T-cell (primary cell): ENCODE measurements at regions not wholly inside any gene's neighbourhood (a gene's known extent, or its start where the extent isn't known, plus 50 kb on each side); places are given as distances from the start of the nearest gene placed in this dataset.

ENCODE experiments used
- ATAC-seq, 4 experiments: fragments of 200-7000 bp in 3 of 4; fragments of 150-1000 bp in 1 of 4; cut with Tn5 transposase; replicated peaks in 1 of 4; 1 replicate in 3 of 4; 2 replicates in 1 of 4; pipeline ENCODE4 v1.10.0; 2021; ENCODE audit warnings: moderate library complexity in 3 of 4, mild to moderate bottlenecking in 2 of 4, moderate number of reproducible peaks in 1 of 4
- CTCF ChIA-PET, 2 donors: fragments of 300-600 bp; sonication (Branson Sonifier 250); formaldehyde crosslinking; loops; one replicate each; lab custom pipeline; 2022; ENCODE audit warnings: antibody characterized with exemption in 2 of 2; lab: Charles Lee
- POLR2A ChIA-PET, 2 donors: fragments of 300-600 bp; sonication (Branson Sonifier 250); formaldehyde crosslinking; loops; one replicate each; lab custom pipeline; 2022; ENCODE audit warnings: antibody characterized with exemption in 2 of 2; lab: Charles Lee
- DNase-seq, 35 experiments: peaks; one replicate each; pipeline versions ENCODE4 v3.0.0 to v3.0.0-alpha.2; 2013 to 2023
- H3K27ac ChIP-seq: one replicate; pipeline ENCODE4 v1.5.1; 2013; ENCODE audit warnings: low read length
- H3K27me3 ChIP-seq, 2 experiments: replicated peaks in 1 of 2; 1 replicate in 1 of 2; 2 replicates in 1 of 2; pipeline versions ENCODE4 v1.6.1 to v1.7.0; 2013; ENCODE audit warnings: low read length in 1 of 2, mixed read lengths in 1 of 2; ENCODE audit not compliant: control insufficient read depth in 2 of 2, insufficient read depth in 2 of 2; ENCODE audit errors: extremely low read depth in 1 of 2
- H3K36me3 ChIP-seq, 2 donors: 1 replicate in 1 of 2; 2 replicates in 1 of 2; pipeline versions ENCODE4 v1.6.1 to v1.7.0; 2013; ENCODE audit warnings: low read length in 1 of 2; ENCODE audit not compliant: control insufficient read depth in 2 of 2, insufficient read depth in 1 of 2; ENCODE audit errors: extremely low read depth in 1 of 2
- H3K4me1 ChIP-seq, 2 experiments: 1 replicate in 1 of 2; 2 replicates in 1 of 2; pipeline versions ENCODE4 v1.6.1 to v1.7.0; 2013; ENCODE audit warnings: low read length in 2 of 2, mixed read lengths in 1 of 2; ENCODE audit not compliant: insufficient read depth in 2 of 2, control insufficient read depth in 1 of 2; ENCODE audit errors: extremely low read depth in 1 of 2
- H3K4me3 ChIP-seq, 2 donors: 1 replicate in 1 of 2; 2 replicates in 1 of 2; pipeline versions ENCODE4 v1.5.1 to v1.7.0; 2013; ENCODE audit warnings: mild to moderate bottlenecking in 2 of 2, low read length in 1 of 2, moderate library complexity in 1 of 2; ENCODE audit not compliant: control insufficient read depth in 1 of 2; ENCODE audit errors: extremely low read depth in 1 of 2
- H3K9me3 ChIP-seq: 2 replicates; pipeline ENCODE4 v1.7.0; 2013
- H3K27ac Mint-ChIP-seq, 2 donors: one replicate each; pipeline ENCODE4 v1.8.0; 2020 to 2021; ENCODE audit warnings: mild to moderate bottlenecking in 2 of 2, mixed read lengths in 2 of 2
- H3K27me3 Mint-ChIP-seq, 2 donors: one replicate each; pipeline ENCODE4 v1.8.0; 2021 to 2022; ENCODE audit warnings: mixed read lengths in 2 of 2
- H3K36me3 Mint-ChIP-seq: one replicate; pipeline ENCODE4 v1.8.0; 2021; ENCODE audit warnings: mixed read lengths
- H3K4me1 Mint-ChIP-seq, 3 donors: one replicate each; pipeline ENCODE4 v1.8.0; 2020 to 2022; ENCODE audit warnings: mixed read lengths in 3 of 3, mild to moderate bottlenecking in 1 of 3
- H3K4me3 Mint-ChIP-seq, 3 donors: one replicate each; pipeline ENCODE4 v1.8.0; 2020 to 2022; ENCODE audit warnings: mild to moderate bottlenecking in 3 of 3, mixed read lengths in 3 of 3, moderate library complexity in 3 of 3
- H3K9me3 Mint-ChIP-seq, 3 donors: one replicate each; pipeline ENCODE4 v1.8.0; 2020 to 2022; ENCODE audit warnings: mixed read lengths in 3 of 3
- WGBS: methylation state at CpG from one replicate; pipeline ENCODE4 v1.1.5; 2013; ENCODE audit warnings: missing lambda C conversion rate; ENCODE audit not compliant: insufficient coverage; 5-methylcytosine and 5-hydroxymethylcytosine counted together

DNA sequence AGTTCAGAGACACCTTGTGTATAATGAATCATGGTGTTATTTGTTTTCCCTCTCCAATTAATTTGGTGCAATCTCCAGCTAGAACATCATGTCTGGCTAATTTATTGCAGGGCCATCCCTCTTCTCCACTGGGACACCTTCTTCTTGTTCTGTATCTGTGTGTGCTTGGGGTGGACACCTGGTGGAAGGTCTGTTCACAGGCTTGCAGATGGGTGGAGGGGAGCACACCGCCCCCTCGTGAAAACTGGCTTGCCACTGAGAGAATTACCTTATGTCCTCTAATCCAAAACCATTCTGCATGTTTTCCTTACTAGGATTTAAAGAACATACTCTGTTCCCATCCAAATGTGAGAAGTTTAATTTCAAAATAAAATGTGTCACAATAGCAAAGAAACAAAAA is 1160.4 kb upstream of the ZEB2 start:
- Histone ChIP-seq H3K9me3 (no peaks in the 10 kb centered on the region), H3K27ac (no peak overlapping the region), H3K4me3 (no peak overlapping the region), H3K4me1 (no peaks in the 10 kb centered on the region), H3K27me3 (no peaks in the 10 kb centered on the region), H3K36me3 (no peaks in the 10 kb centered on the region)
- H3K27ac Mint-ChIP-seq, result no peak overlapping the region
- ATAC-seq, result no peak
- WGBS, result no CpG with 5 or more reads among the region's 2 CpGs
- POLR2A ChIA-PET, result no interaction called here
- H3K36me3 Mint-ChIP-seq, result no peaks in the 10 kb centered on the region
- H3K4me1 Mint-ChIP-seq, result no peaks in the 10 kb centered on the region
- H3K4me3 Mint-ChIP-seq, result no peak overlapping the region
- DNase-seq, result no peak
- H3K9me3 Mint-ChIP-seq, result peaks cover 0 to 12% (median 0%) of the 10 kb centered on the region in 3 donors
- H3K27me3 Mint-ChIP-seq, result no peaks in the 10 kb centered on the region
- CTCF ChIA-PET, result no interaction called here

DNA sequence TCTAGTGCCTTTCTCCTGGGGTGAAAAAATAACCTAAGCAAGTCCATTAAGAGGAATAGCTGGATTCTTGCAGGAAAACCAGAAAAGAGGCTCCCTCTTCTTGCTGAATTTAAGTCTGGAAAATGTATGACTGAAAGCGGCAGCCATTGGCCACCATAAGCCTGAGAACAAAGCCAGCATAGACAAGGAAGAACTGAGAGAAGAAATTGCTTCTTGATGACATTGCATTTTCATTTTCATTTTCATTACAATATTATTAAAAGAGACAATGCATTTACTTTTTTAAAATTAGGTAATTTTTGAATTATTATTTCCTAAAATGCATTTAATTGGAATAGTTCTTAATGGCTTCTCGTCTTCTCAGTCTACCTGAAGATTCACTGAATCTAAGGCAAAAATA is 1157.5 kb upstream of the ZEB2 start:
- H3K9me3 Mint-ChIP-seq, result peaks cover 0 to 12% (median 0%) of the 10 kb centered on the region in 3 donors
- no peaks in the 10 kb centered on the region for H3K27me3 ChIP-seq
- ChIA-PET CTCF (no interaction called here), POLR2A (no interaction called here)
- 100% methylated on average over 1 of the region's 2 CpGs for WGBS
- no peaks in the 10 kb centered on the region for H3K9me3 ChIP-seq
- H3K36me3 ChIP-seq, result no peaks in the 10 kb centered on the region
- H3K4me3 ChIP-seq, result no peak overlapping the region
- H3K4me3 Mint-ChIP-seq, result no peak overlapping the region
- H3K27me3 Mint-ChIP-seq, result no peaks in the 10 kb centered on the region
- ATAC-seq (no peak), DNase-seq (no peak)
- H3K27ac ChIP-seq, result no peak overlapping the region
- no peak overlapping the region for H3K27ac Mint-ChIP-seq
- H3K36me3 Mint-ChIP-seq, result no peaks in the 10 kb centered on the region
- H3K4me1 ChIP-seq, result no peaks in the 10 kb centered on the region
- no peaks in the 10 kb centered on the region for H3K4me1 Mint-ChIP-seq

GRCh38 chr2:145674705-145675104 is 1154.8 kb upstream of the ZEB2 start:
- H3K27me3 ChIP-seq, result no peaks in the 10 kb centered on the region
- DNase-seq (no peak), ATAC-seq (no peak)
- no peaks in the 10 kb centered on the region for H3K36me3 ChIP-seq
- no peak overlapping the region for H3K4me3 ChIP-seq
- no peaks in the 10 kb centered on the region for H3K36me3 Mint-ChIP-seq
- H3K4me1 ChIP-seq, result no peaks in the 10 kb centered on the region
- no peak overlapping the region for H3K27ac Mint-ChIP-seq
- WGBS, result 100% methylated on average over 1 of the region's 3 CpGs
- H3K4me1 Mint-ChIP-seq, result no peaks in the 10 kb centered on the region
- H3K9me3 ChIP-seq, result no peaks in the 10 kb centered on the region
- H3K9me3 Mint-ChIP-seq, result peaks cover 0 to 8% (median 0%) of the 10 kb centered on the region in 3 donors
- no peak overlapping the region for H3K27ac ChIP-seq
- H3K4me3 Mint-ChIP-seq, result no peak overlapping the region
- POLR2A ChIA-PET, result no interaction called here
- no peaks in the 10 kb centered on the region for H3K27me3 Mint-ChIP-seq
- CTCF ChIA-PET, result no interaction called here

DNA sequence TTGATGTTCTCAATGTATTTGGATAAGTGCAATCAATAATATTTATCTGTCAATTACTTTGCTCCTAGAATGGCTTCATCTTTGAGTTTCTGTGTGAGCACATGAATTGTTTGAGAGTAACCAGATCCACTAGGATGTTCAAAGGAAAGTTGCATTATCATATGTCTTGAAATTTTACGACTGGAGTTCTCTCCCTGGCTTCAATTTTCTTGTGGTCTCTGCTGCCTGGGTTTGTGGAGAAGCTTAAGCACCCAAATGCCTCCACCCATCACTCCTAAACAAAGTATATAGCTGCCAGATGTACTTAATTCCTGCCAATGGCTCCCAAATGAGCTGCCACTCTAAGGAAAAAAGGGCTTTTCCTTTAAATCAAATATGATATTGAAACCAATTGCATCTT is 1149.4 kb upstream of the ZEB2 start:
- ATAC-seq (no peak), DNase-seq (no peak)
- H3K4me1 Mint-ChIP-seq, result no peaks in the 10 kb centered on the region
- no peak overlapping the region for H3K27ac ChIP-seq
- no peaks in the 10 kb centered on the region for H3K36me3 ChIP-seq
- H3K27me3 ChIP-seq, result no peaks in the 10 kb centered on the region
- no CpG with 5 or more reads among the region's 1 CpG for WGBS
- ChIA-PET POLR2A (no interaction called here), CTCF (no interaction called here)
- H3K9me3 ChIP-seq, result no peaks in the 10 kb centered on the region
- no peak overlapping the region for H3K4me3 ChIP-seq
- H3K27ac Mint-ChIP-seq, result no peak overlapping the region
- peaks cover 0 to 3% (median 0%) of the 10 kb centered on the region in 3 donors for H3K9me3 Mint-ChIP-seq
- no peaks in the 10 kb centered on the region for H3K27me3 Mint-ChIP-seq
- no peak overlapping the region for H3K4me3 Mint-ChIP-seq
- no peaks in the 10 kb centered on the region for H3K36me3 Mint-ChIP-seq
- no peaks in the 10 kb centered on the region for H3K4me1 ChIP-seq

GRCh38 chr2:145666552-145666951 is 1146.6 kb upstream of the ZEB2 start:
- no peaks in the 10 kb centered on the region for H3K27me3 Mint-ChIP-seq
- Histone ChIP-seq H3K27ac (no peak overlapping the region), H3K36me3 (no peaks in the 10 kb centered on the region), H3K27me3 (no peaks in the 10 kb centered on the region), H3K4me3 (no peak overlapping the region), H3K4me1 (no peaks in the 10 kb centered on the region), H3K9me3 (no peaks in the 10 kb centered on the region)
- no peaks in the 10 kb centered on the region for H3K36me3 Mint-ChIP-seq
- ATAC-seq (no peak), DNase-seq (no peak)
- peaks cover 2 to 4% (median 3%) of the 10 kb centered on the region in 3 donors for H3K9me3 Mint-ChIP-seq
- ChIA-PET POLR2A (no interaction called here), CTCF (no interaction called here)
- WGBS, result 50% methylated on average over 1 of the region's 3 CpGs
- no peak overlapping the region for H3K27ac Mint-ChIP-seq
- no peak overlapping the region for H3K4me3 Mint-ChIP-seq
- H3K4me1 Mint-ChIP-seq, result no peaks in the 10 kb centered on the region

GRCh38 chr2:145657265-145657664 is 1137.3 kb upstream of the ZEB2 start:
- ATAC-seq, result no peak
- Mint-ChIP-seq H3K27me3 (no peaks in the 10 kb centered on the region), H3K4me1 (no peaks in the 10 kb centered on the region), H3K36me3 (no peaks in the 10 kb centered on the region), H3K27ac (no peak overlapping the region), H3K9me3 (no peaks in the 10 kb centered on the region), H3K4me3 (no peak overlapping the region)
- POLR2A ChIA-PET, result no interaction called here
- H3K27ac ChIP-seq, result no peak overlapping the region
- H3K9me3 ChIP-seq, result no peaks in the 10 kb centered on the region
- H3K4me3 ChIP-seq, result no peak overlapping the region
- H3K4me1 ChIP-seq, result no peaks in the 10 kb centered on the region
- no peaks in the 10 kb centered on the region for H3K27me3 ChIP-seq
- CTCF ChIA-PET, result no interaction called here
- H3K36me3 ChIP-seq, result no peaks in the 10 kb centered on the region
- no CpG with 5 or more reads among the region's 3 CpGs for WGBS
- no peak for DNase-seq

DNA sequence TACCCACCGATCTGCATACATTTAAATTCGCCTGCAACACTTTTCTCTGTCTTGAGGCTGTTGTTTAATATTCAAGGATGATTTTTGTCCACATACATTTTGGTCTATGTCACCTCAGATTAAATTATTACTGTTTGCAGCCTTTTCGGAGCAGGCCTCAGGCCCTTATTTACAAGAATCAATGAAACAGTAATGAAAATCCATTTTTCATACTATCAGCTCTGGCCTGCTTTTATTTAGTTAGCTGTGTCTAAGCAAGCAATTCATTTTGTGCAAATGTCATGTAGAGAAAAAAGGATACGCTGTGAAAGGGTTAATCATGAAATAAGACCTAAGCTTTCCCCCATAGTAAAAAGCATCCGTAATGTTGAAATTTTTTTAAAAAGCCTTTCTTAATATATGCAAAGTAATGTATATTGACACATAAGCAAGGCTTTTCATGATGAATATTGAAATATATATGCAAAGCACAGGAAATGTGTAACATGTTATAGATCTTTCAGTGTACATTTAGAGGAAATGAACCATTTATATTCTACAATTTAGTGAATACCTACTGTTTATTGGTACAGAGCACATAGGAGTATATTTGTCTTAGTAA is 1135.3 kb upstream of the ZEB2 start:
- H3K36me3 Mint-ChIP-seq, result no peaks in the 10 kb centered on the region
- H3K27me3 Mint-ChIP-seq, result no peaks in the 10 kb centered on the region
- H3K4me1 Mint-ChIP-seq, result no peaks in the 10 kb centered on the region
- peaks cover 0 to 3% (median 0%) of the 10 kb centered on the region in 3 donors for H3K9me3 Mint-ChIP-seq
- no peaks in the 10 kb centered on the region for H3K9me3 ChIP-seq
- H3K36me3 ChIP-seq, result no peaks in the 10 kb centered on the region
- CTCF ChIA-PET, result no interaction called here
- H3K4me3 Mint-ChIP-seq, result no peak overlapping the region
- H3K4me3 ChIP-seq, result no peak overlapping the region
- no peak overlapping the region for H3K27ac Mint-ChIP-seq
- H3K27me3 ChIP-seq, result no peaks in the 10 kb centered on the region
- DNase-seq (no peak), ATAC-seq (no peak)
- no CpG with 5 or more reads among the region's 5 CpGs for WGBS
- no peaks in the 10 kb centered on the region for H3K4me1 ChIP-seq
- POLR2A ChIA-PET, result no interaction called here
- H3K27ac ChIP-seq, result no peak overlapping the region
